ENCODE measurements at regions not wholly inside any gene's neighbourhood (a gene's known extent, or its start where the extent isn't known, plus 50 kb on each side); places are given as distances from the start of the nearest gene placed in this dataset.

DNA sequence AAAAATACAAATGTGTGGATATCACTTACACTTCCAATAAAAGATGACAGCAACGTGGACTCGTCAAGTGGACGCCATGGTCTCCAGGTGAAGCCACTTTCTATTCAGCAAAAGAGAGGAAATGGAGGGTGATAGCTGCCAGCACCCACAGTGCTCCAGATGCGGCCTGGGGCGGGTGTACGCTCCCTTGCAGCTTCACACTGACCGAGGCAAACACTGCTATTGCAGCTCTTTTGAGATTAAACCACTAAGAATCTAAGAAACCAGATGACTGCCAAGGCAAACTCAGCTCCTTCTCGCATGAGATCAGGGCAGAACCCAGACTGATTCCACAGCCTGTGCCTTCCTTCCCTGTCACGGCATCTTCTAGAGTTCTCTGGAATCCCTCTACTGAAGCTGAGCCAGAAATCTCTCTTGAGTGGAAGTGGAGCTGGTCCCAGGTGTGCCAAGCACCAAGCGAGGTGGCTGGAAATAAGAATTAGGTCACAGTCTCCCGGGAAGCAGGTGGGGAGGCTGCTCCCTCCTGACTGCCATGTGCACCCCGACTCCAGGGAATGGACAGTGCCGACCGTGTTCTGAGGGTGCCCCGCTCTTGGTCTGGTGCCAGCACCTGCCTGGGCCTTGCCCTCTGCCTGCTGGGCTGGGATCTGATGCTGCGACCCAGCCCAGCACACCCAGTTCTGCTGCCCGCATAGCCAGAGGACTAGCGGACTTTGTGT lies 90.1 kb upstream of the AFDN start:
- Histone ChIP-seq H3K36me3 (no peaks in the 10 kb centered on the region), H3K27me3 (no peaks in the 10 kb centered on the region), H3K9me3 (no peaks in the 10 kb centered on the region), H3K4me1 (no peaks in the 10 kb centered on the region), H3K27ac (no peak overlapping the region), H3K4me3 (no peak overlapping the region)
- 73 to 82% methylated on average over 18 of the region's 18 CpGs for WGBS, 2 donors
- DNase-seq (no peak), FAIRE-seq (no peak), ATAC-seq (no peak)
- TF ChIP-seq, protein P1, sequence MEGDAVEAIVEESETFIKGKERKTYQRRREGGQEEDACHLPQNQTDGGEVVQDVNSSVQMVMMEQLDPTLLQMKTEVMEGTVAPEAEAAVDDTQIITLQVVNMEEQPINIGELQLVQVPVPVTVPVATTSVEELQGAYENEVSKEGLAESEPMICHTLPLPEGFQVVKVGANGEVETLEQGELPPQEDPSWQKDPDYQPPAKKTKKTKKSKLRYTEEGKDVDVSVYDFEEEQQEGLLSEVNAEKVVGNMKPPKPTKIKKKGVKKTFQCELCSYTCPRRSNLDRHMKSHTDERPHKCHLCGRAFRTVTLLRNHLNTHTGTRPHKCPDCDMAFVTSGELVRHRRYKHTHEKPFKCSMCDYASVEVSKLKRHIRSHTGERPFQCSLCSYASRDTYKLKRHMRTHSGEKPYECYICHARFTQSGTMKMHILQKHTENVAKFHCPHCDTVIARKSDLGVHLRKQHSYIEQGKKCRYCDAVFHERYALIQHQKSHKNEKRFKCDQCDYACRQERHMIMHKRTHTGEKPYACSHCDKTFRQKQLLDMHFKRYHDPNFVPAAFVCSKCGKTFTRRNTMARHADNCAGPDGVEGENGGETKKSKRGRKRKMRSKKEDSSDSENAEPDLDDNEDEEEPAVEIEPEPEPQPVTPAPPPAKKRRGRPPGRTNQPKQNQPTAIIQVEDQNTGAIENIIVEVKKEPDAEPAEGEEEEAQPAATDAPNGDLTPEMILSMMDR (IDR thresholded peaks at IDR 0.05), result no peak
- intact Hi-C loops (cut with DNase I), result no loop called here

DNA sequence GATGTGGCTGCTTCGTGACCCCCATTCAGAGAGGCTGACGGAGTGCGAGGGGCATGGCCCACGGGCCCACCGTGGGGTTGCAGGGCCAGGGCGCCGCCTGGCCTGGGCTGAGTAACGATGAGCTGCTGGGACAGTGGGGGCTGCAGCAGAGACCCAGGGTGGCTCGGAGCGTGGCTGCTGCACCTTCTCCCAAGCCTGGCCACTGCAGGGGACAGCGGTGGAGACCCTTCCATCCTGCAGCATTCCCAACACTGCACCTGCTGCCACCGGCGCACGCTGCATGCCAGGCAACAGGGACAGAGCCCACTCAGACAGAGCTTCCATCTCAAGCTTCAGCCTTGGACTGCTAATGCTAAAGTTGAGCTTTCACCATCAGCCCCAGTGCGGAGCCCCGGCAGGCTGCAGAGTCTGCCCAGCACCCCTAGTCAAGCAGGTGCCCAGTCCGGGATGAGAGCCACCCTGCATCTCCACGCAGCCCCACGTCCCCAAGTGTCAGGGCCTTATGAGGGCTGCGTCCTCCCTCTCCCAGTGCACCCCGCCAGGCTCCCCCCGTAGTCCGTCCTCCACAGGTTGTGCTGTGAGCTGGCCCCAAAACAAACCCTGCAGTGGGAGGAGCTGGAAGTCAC lies 89.4 kb upstream of the AFDN start:
- WGBS, 2 donors, result 82 to 89% methylated on average over 23 of the region's 23 CpGs
- ATAC-seq (no peak), DNase-seq (no peak), FAIRE-seq (no peak)
- Histone ChIP-seq H3K27me3 (no peaks in the 10 kb centered on the region), H3K27ac (no peak overlapping the region), H3K36me3 (no peaks in the 10 kb centered on the region), H3K4me3 (no peak overlapping the region), H3K4me1 (no peaks in the 10 kb centered on the region), H3K9me3 (no peaks in the 10 kb centered on the region)
- intact Hi-C loops (cut with DNase I), result no loop called here
- TF ChIP-seq, protein P1 (IDR thresholded peaks at IDR 0.05), result no peak

DNA sequence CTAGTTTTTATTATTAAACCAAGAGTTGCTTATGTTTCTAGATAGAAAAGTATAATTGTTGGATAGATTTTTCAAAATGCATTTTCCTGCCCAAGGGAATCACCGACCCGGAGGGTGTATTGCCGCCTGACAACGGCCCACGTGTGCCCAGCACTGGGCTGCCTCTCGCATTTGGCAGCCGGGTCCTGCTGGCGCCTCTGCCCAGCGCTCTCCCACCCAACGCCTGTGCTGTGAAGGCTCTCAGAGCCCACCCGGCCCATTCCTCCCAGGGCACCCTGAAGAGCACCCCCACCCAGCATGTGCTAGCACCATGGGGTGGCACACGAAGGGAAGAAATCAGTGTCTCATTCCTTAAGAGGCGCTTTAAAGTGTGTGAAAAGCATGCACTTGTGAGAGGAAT lies 88.3 kb upstream of the AFDN start:
- ATAC-seq, result no peak
- Histone ChIP-seq H3K36me3 (no peaks in the 10 kb centered on the region), H3K27me3 (no peaks in the 10 kb centered on the region), H3K4me1 (no peaks in the 10 kb centered on the region), H3K27ac (no peak overlapping the region), H3K4me3 (no peak overlapping the region), H3K9me3 (no peaks in the 10 kb centered on the region)
- intact Hi-C loops (cut with DNase I), result no loop called here
- no peak for DNase-seq
- FAIRE-seq, result no peak
- 84 to 93% methylated on average over 13 of the region's 13 CpGs for WGBS, 2 donors
- TF ChIP-seq, protein P1 (IDR thresholded peaks at IDR 0.05), result no peak

DNA sequence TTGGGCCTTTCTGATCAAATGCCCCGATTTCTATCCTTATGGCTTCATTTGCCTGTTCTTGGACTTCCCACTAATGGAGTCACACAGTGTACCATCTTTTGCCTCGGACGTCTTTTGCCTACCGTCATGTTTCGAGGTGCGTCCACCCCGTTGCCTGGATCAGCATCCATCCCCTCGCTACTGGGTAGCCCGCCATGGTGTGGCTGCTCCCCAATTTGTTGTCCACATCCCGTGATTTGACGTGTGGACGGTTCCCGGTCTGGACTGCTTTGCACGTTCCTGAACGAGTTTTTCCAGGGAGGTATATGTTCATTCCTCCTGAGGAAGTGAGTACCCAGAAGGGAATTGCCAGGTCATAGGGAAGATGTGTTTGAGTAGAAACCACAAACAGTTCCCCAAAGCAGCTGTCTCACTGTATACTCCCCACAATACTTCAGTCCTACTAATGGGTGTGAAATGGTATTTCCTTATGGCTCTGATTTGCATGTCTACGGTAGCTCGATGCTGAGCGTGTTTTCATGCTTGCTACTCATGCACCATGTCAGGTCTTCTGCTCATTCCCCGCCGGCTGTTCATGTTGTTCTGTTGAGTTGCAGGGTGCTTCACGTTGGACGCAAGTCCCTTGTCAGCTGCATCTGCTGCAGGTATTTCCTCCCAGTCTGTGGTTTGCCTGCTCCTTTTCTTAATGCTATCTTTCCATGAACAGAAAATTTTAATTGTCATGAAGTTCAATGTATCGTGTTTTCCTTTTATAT lies 86.8 kb upstream of the AFDN start:
- H3K4me3 ChIP-seq, result no peak overlapping the region
- intact Hi-C loops (cut with DNase I), result no loop called here
- no peaks in the 10 kb centered on the region for H3K36me3 ChIP-seq
- TF ChIP-seq, protein P1 (IDR thresholded peaks at IDR 0.05), result no peak
- FAIRE-seq, result no peak
- no peak for DNase-seq
- no peaks in the 10 kb centered on the region for H3K4me1 ChIP-seq
- no peak for ATAC-seq
- no peaks in the 10 kb centered on the region for H3K9me3 ChIP-seq
- no peaks in the 10 kb centered on the region for H3K27me3 ChIP-seq
- 91 to 94% methylated on average over 23 of the region's 23 CpGs for WGBS, 2 donors
- no peak overlapping the region for H3K27ac ChIP-seq
